GM13977 (cell line): ENCODE measurements at regions not wholly inside any gene's neighbourhood (a gene's known extent, or its start where the extent isn't known, plus 50 kb on each side); places are given as distances from the start of the nearest gene placed in this dataset.
"Not testable (repeated sequence)": the region's sequence is repeated elsewhere in the genome, so short reads cannot be mapped to it uniquely, and the experiment has no call there.

Experiments
- DNase-seq: peaks from one replicate; pipeline ENCODE4 v3.0.0; 2012; ENCODE audit warnings: low spot score
- CTCF ChIP-seq: IDR thresholded peaks from 2 replicates; pipeline ENCODE4 v1.5.1; 2012; ENCODE audit warnings: mild to moderate bottlenecking, control low read depth; ENCODE audit not compliant: insufficient read depth; ENCODE audit errors: extremely low read depth, missing control alignments
- in situ Hi-C: fragments of 300-500 bp; cut with MboI; formaldehyde crosslinking; loops from one replicate; pipeline ENCODE4 v1.12.0; 2022; ENCODE audit warnings: low sequenced_read_pairs, low pct_unique_long_range_greater_than_20kb, mixed read lengths, inconsistent platforms; ENCODE audit not compliant: unreplicated experiment

GRCh38 chr5:45765561-45765960 lies 69.4 kb upstream of the HCN1 start:
- in situ Hi-C loops = no loop called here
- TF ChIP-seq CTCF = no peak

GRCh38 chr5:45750574-45750973 lies 54.4 kb upstream of the HCN1 start:
- no peak for DNase-seq
- in situ Hi-C loops = no loop called here
- no peak for TF ChIP-seq CTCF

More at GRCh38 chr5:45765561-45765960, 69.4 kb upstream of the HCN1 start:
- no peak for DNase-seq

- DNase-seq, in situ Hi-C loops: not testable (repeated sequence)
Measured at GRCh38 chr5:45748511-45748910, 52.3 kb upstream of the HCN1 start.
